PC-3 (cell line): ENCODE measurements at regions not wholly inside any gene's neighbourhood (a gene's known extent, or its start where the extent isn't known, plus 50 kb on each side); places are given as distances from the start of the nearest gene placed in this dataset.
"Not testable (repeated sequence)": the region's sequence is repeated elsewhere in the genome, so short reads cannot be mapped to it uniquely, and the experiment has no call there.

Source experiments
- ATAC-seq: fragments of 200-7000 bp; cut with Tn5 transposase; 2 replicates; pipeline ENCODE4 v1.9.1; 2020; ENCODE audit warnings: mild to moderate bottlenecking, moderate library complexity
- BruUV-seq: library from RNA; stranded (reverse); fragments of 400-500 nt; replicated peaks from 2 replicates; lab custom pipeline; 2021; lab: Mats Ljungman, UMichigan
- CTCF ChIA-PET: fragments of 300-600 bp; sonication (Branson Sonifier 250); formaldehyde crosslinking; loops from one replicate; lab custom pipeline; 2022; ENCODE audit warnings: antibody characterized with exemption; lab: Charles Lee
- POLR2A ChIA-PET: fragments of 300-600 bp; sonication (Branson Sonifier 250); formaldehyde crosslinking; loops from one replicate; lab custom pipeline; 2022; ENCODE audit warnings: antibody characterized with exemption; ENCODE audit not compliant: unreplicated experiment; lab: Charles Lee
- DNase-seq: peaks from one replicate; pipeline ENCODE4 v3.0.0-alpha.2; 2015
- H2AFZ ChIP-seq: fragments of 300-600 bp; sonication (generic); 2 replicates; pipeline ENCODE4 v1.6.0; 2016; ENCODE audit warnings: antibody characterized with exemption, low read length
- H3F3A ChIP-seq: fragments of 300-600 bp; sonication (generic); one replicate; pipeline ENCODE4 v1.6.0; 2017; ENCODE audit warnings: antibody characterized with exemption, low read length, control low read depth, mild to moderate bottlenecking; ENCODE audit not compliant: unreplicated experiment
- H3K27ac ChIP-seq: fragments of 300-600 bp; sonication (generic); 2 replicates; pipeline ENCODE4 v1.5.1; 2016; ENCODE audit warnings: mild to moderate bottlenecking, low read length
- H3K27me3 ChIP-seq: fragments of 300-600 bp; sonication (generic); 2 replicates; pipeline ENCODE4 v1.6.1; 2016; ENCODE audit warnings: low read length, mixed read lengths
- H3K36me3 ChIP-seq: fragments of 300-600 bp; sonication (generic); 2 replicates; pipeline ENCODE4 v1.6.1; 2016; ENCODE audit warnings: low read depth, mixed run types, low read length, mixed read lengths
- H3K4me1 ChIP-seq: fragments of 300-600 bp; sonication (generic); 2 replicates; pipeline ENCODE4 v1.5.1; 2016; ENCODE audit warnings: low read length; ENCODE audit not compliant: insufficient read depth
- H3K4me2 ChIP-seq: fragments of 300-600 bp; sonication (generic); 2 replicates; pipeline ENCODE4 v1.6.0; 2016; ENCODE audit warnings: low read length
- H3K4me3 ChIP-seq: fragments of 300-600 bp; sonication (generic); 2 replicates; pipeline ENCODE4 v1.5.1; 2016; ENCODE audit warnings: mild to moderate bottlenecking, low read length, mixed read lengths
- H3K79me2 ChIP-seq: fragments of 300-600 bp; sonication (generic); 2 replicates; pipeline ENCODE4 v1.6.1; 2017; ENCODE audit warnings: low read length, mixed read lengths
- H3K9ac ChIP-seq: fragments of 300-600 bp; sonication (generic); 2 replicates; pipeline ENCODE4 v1.6.0; 2016; ENCODE audit warnings: mild to moderate bottlenecking, low read length
- H3K9me2 ChIP-seq: fragments of 300-600 bp; sonication (generic); replicated peaks from 2 replicates; pipeline ENCODE4 v1.6.1; 2016; ENCODE audit warnings: mixed run types, low read length, mixed read lengths
- H3K9me3 ChIP-seq: fragments of 300-600 bp; sonication (generic); 2 replicates; pipeline ENCODE4 v1.6.1; 2016; ENCODE audit warnings: low read length, mixed read lengths
- H4K20me1 ChIP-seq: fragments of 300-600 bp; sonication (generic); 2 replicates; pipeline ENCODE4 v1.6.1; 2016; ENCODE audit warnings: low read length, mixed read lengths
- EZH2 ChIP-seq: fragments of 300-600 bp; sonication (generic); IDR thresholded peaks from one replicate; pipeline ENCODE4 v1.6.1; 2017; ENCODE audit warnings: antibody characterized with exemption, mild to moderate bottlenecking, low read length; ENCODE audit not compliant: unreplicated experiment
- EZH2phosphoT487 ChIP-seq: fragments of 300-600 bp; sonication (generic); IDR thresholded peaks from 2 replicates; pipeline ENCODE4 v1.6.1; 2018; ENCODE audit warnings: mild to moderate bottlenecking, antibody characterized with exemption, low read length, borderline replicate concordance
- intact Hi-C: fragments of 100-400 bp; cut with micrococcal nuclease; formaldehyde crosslinking; loops from 2 replicates; pipeline ENCODE4 v1.9.0; 2023
- TF ChIP-seq, protein P1 (sequence below): fragments of 300-600 bp; sonication (generic); conservative IDR thresholded peaks from 2 replicates; pipeline ENCODE4 v1.5.1; 2017; ENCODE audit warnings: antibody characterized with exemption, low read depth, mild to moderate bottlenecking, low read length

- H3K9me2 ChIP-seq, intact Hi-C loops, H2AFZ ChIP-seq, ATAC-seq, CTCF ChIA-PET, H3K36me3 ChIP-seq, H3K4me2 ChIP-seq, H3K9me3 ChIP-seq, DNase-seq, H3K79me2 ChIP-seq, H3K27me3 ChIP-seq, POLR2A ChIA-PET, H3K4me1 ChIP-seq, H3K27ac ChIP-seq, H3K4me3 ChIP-seq, H3F3A ChIP-seq, H3K9ac ChIP-seq, H4K20me1 ChIP-seq, BruUV-seq: not testable (repeated sequence)
Observed at GRCh38 chrX:35221391-35221790, 278.8 kb downstream of the FAM47B start.

- intact Hi-C loops, result no loop called here
- BruUV-seq, result no TSS peak
- no peaks in the 10 kb centered on the region for H3K9me2 ChIP-seq
Observed at GRCh38 chrX:35244088-35244741, 301.6 kb downstream of the FAM47B start.

DNA sequence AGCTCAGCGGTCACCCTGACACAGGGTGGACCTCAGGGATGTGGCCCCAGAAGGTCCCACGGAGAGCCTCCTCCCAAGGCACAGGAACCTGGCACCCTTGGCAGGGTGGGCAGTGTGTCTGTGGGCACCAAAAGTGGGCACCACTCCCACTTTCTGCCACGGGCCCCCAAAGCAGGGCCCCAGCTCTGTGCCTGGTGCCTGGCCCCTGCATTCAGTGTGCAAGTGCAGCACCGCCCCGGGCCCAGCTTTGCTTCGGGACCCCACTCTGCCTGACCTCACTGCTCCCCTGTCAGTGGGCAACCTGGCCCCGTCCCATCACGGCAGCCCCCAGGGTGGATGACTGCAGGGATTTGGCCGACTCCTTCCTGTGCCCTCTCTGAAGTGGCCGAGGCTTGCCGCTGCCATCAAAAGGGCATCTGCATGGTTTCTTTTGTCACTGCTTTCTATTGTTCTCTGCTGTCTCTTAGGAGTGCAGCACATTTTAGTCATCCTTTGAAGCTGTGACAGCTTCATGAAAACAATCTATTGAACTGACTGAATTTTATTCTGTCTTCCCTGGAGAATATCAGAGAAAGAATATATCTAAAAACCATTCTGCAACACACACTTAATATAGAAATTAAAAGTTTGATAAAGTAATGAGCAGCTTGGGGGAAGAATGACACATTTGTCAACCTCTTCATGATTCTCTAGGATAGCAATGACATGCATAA is 302.4 kb downstream of the FAM47B start:
- H3K27me3 ChIP-seq, result no peaks in the 10 kb centered on the region
- H2AFZ ChIP-seq, result no peak overlapping the region
- H3K9me3 ChIP-seq, result no peaks in the 10 kb centered on the region
- intact Hi-C loops, result no loop called here
- no peaks in the 10 kb centered on the region for H3F3A ChIP-seq
- POLR2A ChIA-PET, result no interaction called here
- DNase-seq (no peak), ATAC-seq (no peak)
- no peak overlapping the region for H3K27ac ChIP-seq
- CTCF ChIA-PET, result no interaction called here
- BruUV-seq, result no TSS peak
- H3K9ac ChIP-seq, result no peak overlapping the region
- no peak overlapping the region for H3K4me3 ChIP-seq
- H3K9me2 ChIP-seq, result no peaks in the 10 kb centered on the region
- H4K20me1 ChIP-seq, result no peaks in the 10 kb centered on the region
- H3K36me3 ChIP-seq, result no peaks in the 10 kb centered on the region
- TF ChIP-seq EZH2phosphoT487 (no peak), EZH2 (no peak)
- TF ChIP-seq, protein P1, sequence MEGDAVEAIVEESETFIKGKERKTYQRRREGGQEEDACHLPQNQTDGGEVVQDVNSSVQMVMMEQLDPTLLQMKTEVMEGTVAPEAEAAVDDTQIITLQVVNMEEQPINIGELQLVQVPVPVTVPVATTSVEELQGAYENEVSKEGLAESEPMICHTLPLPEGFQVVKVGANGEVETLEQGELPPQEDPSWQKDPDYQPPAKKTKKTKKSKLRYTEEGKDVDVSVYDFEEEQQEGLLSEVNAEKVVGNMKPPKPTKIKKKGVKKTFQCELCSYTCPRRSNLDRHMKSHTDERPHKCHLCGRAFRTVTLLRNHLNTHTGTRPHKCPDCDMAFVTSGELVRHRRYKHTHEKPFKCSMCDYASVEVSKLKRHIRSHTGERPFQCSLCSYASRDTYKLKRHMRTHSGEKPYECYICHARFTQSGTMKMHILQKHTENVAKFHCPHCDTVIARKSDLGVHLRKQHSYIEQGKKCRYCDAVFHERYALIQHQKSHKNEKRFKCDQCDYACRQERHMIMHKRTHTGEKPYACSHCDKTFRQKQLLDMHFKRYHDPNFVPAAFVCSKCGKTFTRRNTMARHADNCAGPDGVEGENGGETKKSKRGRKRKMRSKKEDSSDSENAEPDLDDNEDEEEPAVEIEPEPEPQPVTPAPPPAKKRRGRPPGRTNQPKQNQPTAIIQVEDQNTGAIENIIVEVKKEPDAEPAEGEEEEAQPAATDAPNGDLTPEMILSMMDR, result no peak
- no peaks in the 10 kb centered on the region for H3K4me1 ChIP-seq
- no peaks in the 10 kb centered on the region for H3K79me2 ChIP-seq
- H3K4me2 ChIP-seq, result no peak overlapping the region

More at GRCh38 chrX:35244088-35244741, 301.6 kb downstream of the FAM47B start:
- Histone ChIP-seq H3K27ac (no peak overlapping the region), H3K36me3 (no peaks in the 10 kb centered on the region), H3K4me1 (no peaks in the 10 kb centered on the region), H4K20me1 (no peaks in the 10 kb centered on the region), H3K79me2 (no peaks in the 10 kb centered on the region), H2AFZ (no peak overlapping the region), H3F3A (no peaks in the 10 kb centered on the region), H3K4me2 (no peak overlapping the region), H3K9ac (no peak overlapping the region), H3K27me3 (no peaks in the 10 kb centered on the region), H3K4me3 (no peak overlapping the region), H3K9me3 (no peaks in the 10 kb centered on the region)
- ChIA-PET CTCF (no interaction called here), POLR2A (no interaction called here)
- TF ChIP-seq, protein P1, result no peak
- TF ChIP-seq EZH2phosphoT487 (no peak), EZH2 (no peak)
- no peak for ATAC-seq
- no peak for DNase-seq
